ENCODE measurements at regions not wholly inside any gene's neighbourhood (a gene's known extent, or its start where the extent isn't known, plus 50 kb on each side); places are given as distances from the start of the nearest gene placed in this dataset.
"Not testable (repeated sequence)": the region's sequence is repeated elsewhere in the genome, so short reads cannot be mapped to it uniquely, and the experiment has no call there.

DNA sequence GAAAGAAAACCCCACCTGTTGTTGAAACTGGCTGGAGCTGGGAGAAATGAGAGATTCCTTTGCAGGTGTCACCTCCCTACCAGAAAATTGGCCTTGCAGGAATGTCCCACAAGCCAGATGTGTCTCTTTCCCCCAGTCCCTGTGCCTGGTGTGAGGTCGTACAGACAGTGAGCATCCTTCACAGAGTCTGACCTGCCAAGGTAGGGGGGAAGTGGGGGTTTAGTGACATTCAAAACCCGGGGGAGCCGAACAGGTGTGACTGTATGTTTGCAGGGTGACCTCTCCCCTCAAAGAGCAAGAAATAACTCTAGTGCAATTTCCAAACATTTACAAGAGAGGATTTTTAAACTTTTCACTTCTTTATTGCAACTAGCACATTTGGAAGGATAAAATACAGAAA is 117.7 kb upstream of the SULF2 start:
- not testable (repeated sequence) for DNase-seq (ENCODE audit: low read depth)

DNA sequence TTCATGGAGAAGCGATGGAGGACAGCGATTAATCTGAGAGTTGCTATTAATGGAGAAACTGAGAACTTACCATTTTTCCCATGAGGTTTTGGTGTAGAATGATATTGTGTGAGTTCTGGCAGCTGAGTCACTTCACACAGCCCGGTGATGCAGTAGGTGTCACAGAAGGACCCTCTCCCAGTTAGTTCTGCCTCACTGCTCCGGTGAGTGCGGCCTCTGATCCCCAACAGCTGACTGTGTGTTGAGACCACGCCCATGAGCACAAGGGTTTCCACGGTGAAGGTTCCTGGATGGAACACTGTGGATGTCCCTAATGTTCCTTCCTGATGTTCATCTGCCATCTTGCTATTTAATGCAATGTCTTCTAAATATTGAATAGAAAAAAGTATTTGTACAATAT is 114.0 kb upstream of the SULF2 start:
- DNase-seq (ENCODE audit: low read depth): not testable (repeated sequence)

DNA sequence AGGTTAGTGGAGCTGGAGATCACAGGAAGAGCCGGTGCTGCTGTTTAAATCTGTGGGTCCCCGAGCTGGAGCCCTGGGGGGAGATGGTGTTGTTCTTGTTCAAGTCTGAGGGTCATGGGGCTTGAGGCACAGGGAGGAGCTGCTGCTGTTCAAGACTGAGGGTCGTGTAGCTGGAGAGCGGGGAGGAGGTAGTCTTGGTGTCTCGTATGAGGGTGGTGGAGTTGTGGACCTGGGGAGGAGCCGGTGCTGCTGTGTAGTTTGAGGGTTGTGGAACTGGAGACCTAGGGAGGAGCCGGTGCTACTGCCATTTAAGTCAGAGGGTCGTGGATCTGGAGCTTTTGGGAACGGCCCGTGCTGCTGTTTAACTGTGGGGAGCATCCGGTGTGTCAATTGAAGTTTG is 112.2 kb upstream of the SULF2 start:
- no peak for DNase-seq (ENCODE audit: low read depth)

DNA sequence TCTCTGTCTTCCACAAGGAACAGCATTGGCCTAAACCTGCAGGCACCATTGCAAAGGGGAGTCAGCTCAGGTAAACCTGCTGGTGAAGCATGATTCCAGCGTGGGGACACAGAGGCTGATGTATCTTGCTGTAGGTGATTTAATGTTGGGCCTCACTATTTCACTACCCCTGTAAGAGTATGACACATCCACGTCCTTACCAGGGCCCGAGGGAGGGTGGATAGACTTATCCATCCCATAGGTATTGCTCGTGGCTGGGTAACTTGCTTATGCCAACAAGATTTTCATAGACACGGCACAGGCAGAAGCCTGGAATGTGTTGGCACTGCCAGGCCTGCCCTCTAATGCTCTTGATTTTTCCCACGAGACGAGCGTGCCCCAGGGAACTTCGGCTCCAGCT is 107.4 kb upstream of the SULF2 start:
- DNase-seq (ENCODE audit: low read depth): not testable (repeated sequence)

DNA sequence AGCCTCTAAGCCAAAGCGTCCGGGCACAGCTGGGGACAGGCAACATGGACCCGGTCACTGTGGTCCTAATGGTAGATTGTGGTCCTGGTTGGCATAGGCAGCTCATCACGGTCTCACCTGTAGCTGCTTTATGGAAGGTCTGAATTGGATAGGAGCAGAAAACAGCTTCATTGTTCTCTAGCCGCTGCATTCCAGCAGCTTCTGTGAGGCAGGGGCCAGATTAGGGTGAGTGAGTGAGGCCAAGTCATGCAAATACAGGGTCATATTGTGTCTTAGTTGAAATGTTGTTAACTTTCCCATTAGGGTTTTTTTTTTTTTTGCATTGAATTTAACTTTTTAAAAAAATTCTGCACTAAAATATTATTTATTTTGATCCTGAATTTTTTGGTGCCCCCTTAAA is 105.4 kb upstream of the SULF2 start:
- DNase-seq (ENCODE audit: low read depth): not testable (repeated sequence)

DNA sequence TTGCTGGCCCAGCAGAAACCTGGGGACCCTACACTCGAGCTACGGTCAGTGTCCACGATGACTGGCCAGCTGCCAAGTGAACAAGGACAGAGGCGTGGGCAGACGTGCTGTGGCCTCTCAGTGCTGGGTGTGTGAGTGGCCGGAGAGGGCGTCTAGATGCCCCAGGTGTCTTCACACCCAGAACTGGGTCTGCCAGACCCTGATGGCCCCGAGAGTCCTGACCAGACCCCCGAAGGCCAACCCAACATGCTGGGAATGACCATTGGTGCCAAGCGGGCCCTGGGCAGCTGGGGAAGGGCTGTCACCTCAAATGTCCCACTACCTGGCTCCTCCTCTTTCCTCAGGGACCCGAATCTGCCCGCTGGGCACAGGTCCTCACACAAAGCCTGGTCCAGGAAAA is 104.5 kb upstream of the SULF2 start:
- not testable (repeated sequence) for DNase-seq (ENCODE audit: low read depth)

DNA sequence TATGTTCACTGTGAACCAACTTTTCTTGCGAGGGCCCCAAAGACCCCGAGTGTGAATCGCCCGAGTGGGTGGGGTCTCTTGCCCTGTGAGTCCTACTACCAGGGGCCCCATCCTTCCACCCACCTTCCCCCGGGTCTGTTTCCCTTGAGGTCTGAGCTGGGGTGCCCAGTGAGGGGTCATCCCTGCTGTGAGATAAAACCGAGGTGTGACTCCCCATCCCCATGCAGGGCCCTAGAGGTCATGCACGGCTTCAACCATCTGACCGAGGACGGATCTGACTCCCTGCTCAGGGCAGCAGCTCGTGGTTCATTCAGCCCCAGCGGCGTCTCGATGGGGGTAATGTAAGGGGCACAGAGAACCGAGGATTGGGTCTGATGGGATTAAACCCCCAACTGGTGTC is 103.1 kb upstream of the SULF2 start:
- DNase-seq (ENCODE audit: low read depth): no peak

DNA sequence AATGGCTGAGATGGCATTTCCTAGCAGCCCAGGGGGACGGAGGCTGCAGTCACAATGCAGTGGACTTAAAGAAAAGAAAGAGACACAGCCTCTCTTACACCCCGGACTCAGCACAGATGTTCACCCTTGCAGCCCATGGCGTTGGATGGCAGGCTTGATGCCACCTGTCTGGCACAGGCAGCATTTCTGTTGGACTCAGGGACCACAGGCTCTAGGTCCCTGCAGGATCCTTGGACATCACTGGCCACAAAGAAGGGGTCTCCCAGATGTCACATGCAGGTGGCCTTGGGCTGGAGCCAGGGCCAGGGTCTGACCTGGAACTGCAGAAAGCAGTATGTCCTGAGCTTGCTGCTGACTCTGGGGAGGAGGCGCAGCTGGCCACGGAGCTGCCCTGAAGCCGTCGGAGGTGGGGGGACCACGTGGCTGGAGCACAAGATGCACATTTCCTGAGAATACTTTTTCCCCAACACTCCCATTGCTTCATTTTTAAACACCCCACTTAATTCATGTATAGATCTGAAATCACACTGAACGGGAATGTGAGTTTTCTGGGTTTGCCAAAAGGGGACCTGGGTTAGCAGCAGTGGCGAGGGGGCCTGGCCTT is 102.3 kb upstream of the SULF2 start:
- no peak for DNase-seq (ENCODE audit: low read depth)

DNA sequence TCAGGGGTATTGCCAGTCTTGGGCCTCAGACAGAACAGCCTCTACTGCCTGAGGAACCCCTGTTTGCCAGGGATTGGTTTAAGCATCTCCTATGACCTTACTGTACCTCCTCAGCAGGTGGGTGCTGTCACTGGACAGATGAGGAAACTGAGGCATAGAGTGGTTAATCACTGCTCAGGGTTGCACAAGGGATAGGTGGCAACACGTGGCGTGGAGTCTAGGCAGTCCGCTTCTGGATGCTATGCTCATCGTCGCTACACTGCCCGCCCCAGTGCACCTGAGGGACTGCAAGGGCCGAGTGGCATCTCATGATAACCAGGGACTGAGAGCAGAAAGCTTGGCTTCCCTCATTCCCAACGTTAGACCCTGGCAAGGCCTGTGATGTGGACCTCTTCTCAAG is 101.8 kb upstream of the SULF2 start:
- DNase-seq (ENCODE audit: low read depth): no peak

DNA sequence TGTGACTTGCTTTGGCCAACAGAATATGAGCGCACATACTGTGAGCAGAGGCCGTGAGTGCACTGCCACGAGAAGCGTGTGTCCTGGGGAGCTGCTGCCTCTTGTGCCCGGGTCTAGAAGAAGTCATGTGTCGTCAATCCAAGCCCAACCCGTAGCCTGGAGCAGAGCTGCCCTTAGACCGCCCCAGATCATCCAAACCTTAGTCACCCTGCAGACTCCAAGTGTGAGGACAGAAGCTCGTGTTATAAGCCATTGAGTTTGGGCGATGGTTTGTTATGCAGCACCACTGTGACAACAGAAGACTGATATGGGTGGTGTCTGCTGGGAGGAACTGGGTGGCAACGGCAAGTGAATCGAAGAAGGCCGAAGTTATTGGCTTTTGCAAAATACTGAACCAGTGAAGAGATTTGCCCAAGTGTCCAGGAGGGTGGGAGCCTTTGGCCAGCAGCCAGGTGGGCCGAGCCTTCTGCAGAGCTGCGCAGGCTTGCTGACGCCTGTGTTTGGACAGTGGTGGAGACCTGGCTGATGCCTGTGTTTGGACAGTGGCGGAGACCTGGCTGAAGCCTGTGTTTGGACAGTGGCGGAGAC is 101.3 kb upstream of the SULF2 start:
- DNase-seq (ENCODE audit: low read depth): no peak

DNA sequence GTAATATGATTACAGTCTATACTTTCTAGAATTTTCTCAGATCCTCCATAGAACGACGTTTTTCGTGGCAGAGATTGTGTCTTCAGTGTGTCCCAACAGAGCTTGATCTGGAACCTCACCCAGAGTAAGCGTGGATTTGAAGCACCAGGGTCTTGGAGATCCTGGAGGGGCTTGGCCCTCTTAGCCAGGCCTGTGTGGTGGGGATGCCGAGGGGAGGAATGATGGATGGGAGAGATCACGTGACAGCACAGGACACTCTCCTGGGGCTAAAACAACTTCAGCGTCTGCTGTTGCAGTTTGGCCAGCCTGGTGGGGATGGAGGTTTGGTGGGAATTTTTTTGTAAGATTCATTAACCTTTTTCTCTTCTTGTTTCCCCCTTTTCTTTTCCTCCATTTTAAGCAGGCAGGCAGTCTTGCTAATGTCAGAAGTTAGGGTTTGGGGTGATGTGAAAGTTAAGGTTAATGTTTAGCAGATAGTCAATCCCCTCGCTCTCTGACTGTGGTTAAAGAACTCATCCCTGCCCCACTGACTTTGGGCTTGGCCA is 100.7 kb upstream of the SULF2 start:
- DNase-seq (ENCODE audit: low read depth): no peak

DNA sequence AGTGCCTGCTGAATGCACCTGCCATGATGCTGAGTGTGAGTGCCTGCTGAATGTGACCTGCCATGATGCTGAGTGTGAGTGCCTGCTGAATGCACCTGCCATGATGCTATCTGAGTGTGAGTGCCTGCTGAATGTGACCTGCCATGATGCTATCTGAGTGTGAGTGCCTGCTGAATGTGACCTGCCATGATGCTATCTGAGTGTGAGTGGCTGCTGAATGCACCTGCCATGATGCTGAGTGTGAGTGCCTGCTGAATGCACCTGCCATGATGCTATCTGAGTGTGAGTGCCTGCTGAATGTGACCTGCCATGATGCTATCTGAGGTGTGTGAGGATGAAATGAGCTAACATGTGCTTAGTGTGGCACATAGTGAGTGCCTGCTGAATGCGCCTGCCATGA is 98.7 kb upstream of the SULF2 start:
- DNase-seq (ENCODE audit: low read depth): not testable (repeated sequence)

DNA sequence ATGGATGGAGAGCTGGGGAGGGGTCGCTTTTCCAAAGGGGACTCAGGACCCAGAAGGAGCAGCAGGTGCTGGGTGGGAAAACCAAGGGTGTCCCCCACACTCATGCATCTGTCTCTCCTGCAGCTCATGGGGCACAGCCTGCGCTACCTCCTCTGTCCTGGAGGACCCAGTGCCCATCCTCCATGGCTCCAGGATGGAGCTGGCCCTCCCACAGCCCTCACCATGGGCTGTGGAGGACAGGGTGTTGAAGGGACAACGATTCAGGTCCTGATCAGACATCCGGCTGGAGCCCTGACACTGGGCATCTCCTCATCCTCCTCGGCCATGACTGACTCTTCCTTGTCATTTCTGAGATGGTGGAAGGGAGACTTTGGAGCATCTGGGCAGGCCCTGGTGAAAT is 97.9 kb upstream of the SULF2 start:
- no peak for DNase-seq (ENCODE audit: low read depth)

DNA sequence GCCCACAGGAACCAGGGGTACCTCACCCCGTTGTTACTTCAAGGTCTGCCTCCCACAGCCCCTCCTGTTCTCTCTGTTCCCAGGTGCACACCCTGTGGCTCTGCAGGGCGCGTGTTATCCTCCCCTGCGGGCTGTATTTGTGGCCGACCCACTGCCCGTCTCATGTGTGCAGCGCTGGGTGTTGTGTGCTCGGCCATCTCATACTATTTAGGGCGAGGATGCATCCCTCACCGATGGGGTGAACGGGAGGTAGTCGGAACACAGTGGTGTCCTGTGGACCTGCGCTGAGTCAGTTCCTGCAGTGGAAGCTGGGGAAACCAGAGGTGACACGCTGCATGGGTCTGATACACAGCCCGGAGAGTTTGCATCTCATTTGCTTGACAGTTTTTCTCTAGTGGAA is 94.5 kb upstream of the SULF2 start:
- no peak for DNase-seq (ENCODE audit: low read depth)

DNA sequence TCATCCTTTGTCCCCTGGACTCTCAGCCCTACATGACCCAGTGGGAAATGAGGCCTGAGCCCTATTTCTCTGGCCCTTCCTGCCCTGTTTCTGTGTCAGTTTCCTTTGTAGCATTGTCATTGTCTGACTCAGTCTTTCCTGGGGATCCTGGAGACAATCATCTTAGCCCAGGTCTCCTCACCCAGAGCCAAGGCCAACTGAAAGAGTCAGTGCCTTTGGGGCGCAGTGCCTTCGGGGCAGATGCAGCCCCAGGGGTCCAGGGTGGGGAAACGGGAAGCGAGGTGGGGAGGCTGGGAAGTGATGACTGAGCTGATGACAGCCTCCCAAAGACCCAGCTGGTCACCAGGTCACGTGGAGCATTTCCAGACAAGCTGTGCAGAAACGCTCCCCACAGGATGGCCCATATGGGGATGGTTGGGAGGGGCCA is 93.3 kb upstream of the SULF2 start:
- no peak for DNase-seq (ENCODE audit: low read depth)

DNA sequence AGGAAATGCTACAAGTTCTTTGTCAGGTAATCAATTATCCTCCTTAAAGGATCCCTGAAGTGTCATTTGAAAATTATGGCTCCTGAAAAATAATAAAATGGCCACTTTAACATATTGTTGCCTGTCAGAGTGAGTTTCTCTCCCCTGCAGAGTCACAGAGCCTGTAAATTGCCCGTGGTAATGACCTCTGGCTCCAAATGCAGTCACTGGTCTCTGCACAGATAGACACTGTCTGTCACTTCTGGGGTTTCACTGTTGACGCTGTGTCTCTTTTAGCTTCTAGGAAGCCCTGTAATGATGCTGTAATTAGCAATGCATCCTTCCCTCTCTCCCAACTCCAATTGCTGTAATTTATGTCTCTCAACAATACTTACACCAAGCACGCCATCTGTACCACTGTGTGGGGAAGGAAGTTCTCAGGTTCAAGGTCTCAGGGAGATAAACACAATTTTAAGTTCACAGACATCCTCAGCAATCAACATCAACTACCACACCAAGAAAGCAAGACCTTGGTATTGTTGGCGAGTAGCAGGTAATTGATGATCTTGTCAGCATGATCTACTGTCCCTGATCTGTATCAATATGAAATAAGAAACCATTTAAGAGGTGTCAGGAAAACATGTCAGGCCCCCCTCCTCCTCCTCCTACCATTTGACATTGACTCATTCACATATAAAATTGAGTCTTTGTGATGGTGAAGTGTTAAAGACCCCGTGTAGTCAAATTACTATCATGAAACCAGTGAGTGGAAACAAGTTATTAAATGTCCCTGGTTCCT is 91.2 kb upstream of the SULF2 start:
- no peak for DNase-seq (ENCODE audit: low read depth)

DNA sequence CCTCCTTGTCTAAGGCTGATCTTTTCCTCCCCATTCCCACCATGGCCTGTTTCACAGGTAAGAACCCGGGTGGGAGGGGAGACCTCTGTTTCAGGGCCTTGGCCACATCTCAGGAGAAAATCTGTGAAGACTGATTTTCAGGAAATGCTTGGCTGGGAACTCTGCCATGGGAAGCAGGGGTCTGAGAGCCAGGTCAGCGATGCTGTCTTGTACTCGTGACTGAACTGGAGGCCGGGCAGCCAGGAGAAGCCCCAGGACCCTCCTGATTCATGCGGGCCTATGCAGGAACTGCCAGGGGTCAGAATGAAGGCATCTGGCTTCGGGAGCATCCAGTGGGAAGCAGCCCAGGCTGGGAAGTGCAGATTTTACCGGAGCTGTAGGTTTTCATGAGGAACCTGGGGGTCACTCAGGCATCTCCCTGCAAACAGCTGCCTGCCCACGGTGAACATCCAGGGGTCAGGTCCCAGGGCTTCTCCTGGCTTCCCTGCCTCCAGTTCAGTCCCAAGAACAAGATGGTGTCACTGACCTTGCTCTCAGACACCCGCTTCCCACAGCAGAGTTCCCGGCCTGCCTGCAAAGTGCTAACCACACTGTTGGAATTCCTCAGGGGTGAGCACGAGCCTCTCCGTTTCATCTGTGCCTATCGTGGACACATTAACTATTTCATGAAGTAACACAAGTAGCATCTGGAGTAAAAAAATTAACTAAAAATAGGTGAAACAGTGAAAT is 90.2 kb upstream of the SULF2 start:
- no peak for DNase-seq (ENCODE audit: low read depth)

DNA sequence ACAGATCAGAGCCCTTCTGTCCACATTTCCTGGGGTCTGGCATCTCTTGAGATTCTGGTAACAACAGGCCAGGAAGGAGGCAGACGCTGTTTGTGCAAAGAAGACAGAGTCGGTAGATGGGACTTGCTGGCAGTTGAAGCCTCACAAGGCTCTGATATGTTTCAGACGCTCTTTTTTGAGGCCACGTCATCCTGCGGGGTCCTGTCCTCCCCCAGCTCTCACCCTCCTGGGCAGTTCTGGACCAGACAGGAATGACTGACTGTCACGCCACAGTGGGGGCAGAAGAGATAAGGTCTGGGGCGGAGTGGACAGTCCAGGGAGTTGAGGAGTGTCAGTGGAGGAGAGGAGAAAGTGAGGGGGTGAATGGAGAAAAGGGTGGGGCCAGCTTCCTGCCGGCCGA is 87.1 kb upstream of the SULF2 start:
- no peak for DNase-seq (ENCODE audit: low read depth)

DNA sequence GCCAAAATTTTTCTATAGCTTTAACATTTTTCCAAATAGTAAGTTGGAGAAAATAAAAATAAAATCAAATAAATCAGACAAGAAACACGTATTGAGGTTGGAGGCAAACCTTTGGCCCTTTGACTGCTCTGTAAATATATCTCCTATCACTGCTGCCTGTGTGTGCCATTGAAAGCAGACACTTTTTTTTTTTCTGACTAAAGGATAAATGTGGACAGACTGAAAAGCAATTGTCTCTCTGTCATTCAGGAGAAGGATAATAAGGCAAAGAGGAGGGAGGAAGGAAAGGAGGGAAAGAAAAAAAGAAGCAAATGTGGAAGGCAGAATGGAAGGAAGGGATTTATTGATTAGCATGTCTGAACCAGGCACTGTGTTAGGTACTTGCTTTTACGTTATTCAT is 85.2 kb upstream of the SULF2 start:
- no peak for DNase-seq (ENCODE audit: low read depth)

DNA sequence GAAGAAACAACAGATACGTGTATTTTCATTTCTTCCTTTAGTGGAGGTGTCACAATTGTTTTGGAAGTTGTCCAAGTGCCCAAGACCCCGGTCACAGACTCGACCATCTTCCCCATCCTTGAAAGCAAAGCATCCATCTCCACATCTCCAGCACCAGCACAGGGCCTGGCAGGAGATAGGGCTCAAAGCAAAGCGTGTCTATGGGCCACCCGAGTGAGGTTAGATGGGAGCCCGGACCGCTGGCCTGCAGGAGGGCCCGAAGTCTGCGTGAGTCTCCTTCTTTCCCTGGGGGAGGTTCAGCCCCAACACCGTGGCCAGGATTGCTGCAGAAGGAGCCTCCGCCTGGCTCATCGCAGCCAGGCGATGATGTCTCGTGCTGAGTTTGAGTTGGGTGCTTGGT is 83.5 kb upstream of the SULF2 start:
- no peak for DNase-seq (ENCODE audit: low read depth)

DNA sequence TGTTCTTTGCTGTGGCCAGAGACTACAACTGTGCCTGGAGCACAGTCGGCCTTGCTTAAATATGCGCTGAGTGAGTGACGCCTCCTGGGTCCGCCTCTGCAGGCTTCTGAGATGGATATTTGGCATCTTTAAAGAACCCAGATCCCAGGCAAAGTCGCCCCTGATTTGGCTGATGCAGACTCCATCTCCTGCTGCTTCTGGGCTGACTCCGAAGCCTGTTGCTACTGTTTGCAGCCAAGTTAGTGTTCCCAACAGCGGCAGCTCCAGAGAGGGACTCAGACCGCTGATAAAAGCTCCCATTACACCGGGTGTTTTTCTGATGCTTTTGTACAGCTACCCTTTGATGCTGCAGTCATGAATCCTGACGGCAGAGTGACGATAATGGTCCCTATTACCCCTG is 83.0 kb upstream of the SULF2 start:
- no peak for DNase-seq (ENCODE audit: low read depth)

DNA sequence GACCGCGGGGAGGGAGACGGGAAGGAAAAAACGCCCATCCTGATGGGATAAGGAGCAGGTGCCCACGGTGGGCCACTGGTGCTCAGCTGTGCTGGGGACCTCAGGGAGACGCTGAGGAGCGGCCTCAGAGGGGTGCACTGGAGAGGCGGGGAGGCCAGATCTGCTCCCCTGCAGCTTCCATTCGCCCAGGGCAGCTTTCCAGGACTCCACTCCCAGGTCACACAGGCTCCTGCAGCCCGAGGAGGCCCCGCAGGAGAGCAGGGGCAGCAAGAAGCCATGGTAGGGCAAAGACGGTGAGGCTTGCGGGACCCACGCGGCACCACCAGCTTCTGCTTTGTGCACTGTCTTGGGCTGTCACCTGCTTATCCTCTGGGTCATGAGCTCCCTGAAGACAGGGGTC is 82.5 kb upstream of the SULF2 start:
- DNase-seq (ENCODE audit: low read depth): no peak

DNA sequence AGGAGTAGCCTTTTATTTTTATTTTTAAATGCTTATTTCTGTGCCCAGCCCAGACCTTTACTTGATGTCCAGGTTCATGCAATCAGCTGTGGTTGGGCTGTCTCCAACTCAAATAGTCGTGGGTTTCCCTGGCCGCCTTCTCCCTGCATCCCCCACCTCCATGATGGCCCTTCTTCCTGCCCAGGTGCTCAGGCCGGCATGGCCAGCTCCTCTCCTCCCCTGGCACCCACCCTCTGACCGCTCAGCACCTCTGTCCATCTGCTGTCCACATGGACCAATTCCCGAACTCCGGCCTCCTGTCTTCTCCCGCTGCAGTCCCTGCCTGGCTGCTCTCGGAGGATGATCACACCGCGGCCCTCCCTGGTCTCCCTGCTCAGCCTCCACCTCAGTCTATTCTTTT is 81.2 kb upstream of the SULF2 start:
- DNase-seq (ENCODE audit: low read depth): no peak

Data from activated T-cell treated with anti-CD3 and anti-CD28 coated beads for 48 hours (primary cell).